Mucosa of descending colon (tissue), 3 donors: ENCODE measurements at regions not wholly inside any gene's neighbourhood (a gene's known extent, or its start where the extent isn't known, plus 50 kb on each side); places are given as distances from the start of the nearest gene placed in this dataset.

Source experiments
- ATAC-seq: fragments of 200-7000 bp; cut with Tn5 transposase; one replicate; pipeline ENCODE4 v1.9.1; 2020; ENCODE audit warnings: mild to moderate bottlenecking, moderate library complexity
- DNase-seq, 3 donors: peaks; one replicate each; pipeline ENCODE4 v3.0.0-alpha.2; 2020
- H3K36me3 ChIP-seq: fragments of 200-600 bp; one replicate; pipeline ENCODE4 v1.8.0; 2021; ENCODE audit warnings: low read depth, mild to moderate bottlenecking
- H3K4me1 ChIP-seq: fragments of 200-600 bp; one replicate; pipeline ENCODE4 v1.8.0; 2021; ENCODE audit warnings: low read depth, mild to moderate bottlenecking
- H3K4me3 ChIP-seq: fragments of 200-600 bp; one replicate; pipeline ENCODE4 v1.8.0; 2021; ENCODE audit warnings: mild to moderate bottlenecking
- H3K9me3 ChIP-seq: fragments of 200-600 bp; one replicate; pipeline ENCODE4 v1.8.0; 2021; ENCODE audit warnings: mild to moderate bottlenecking
- CTCF ChIP-seq: fragments of 200-600 bp; IDR thresholded peaks from one replicate; pipeline ENCODE4 v1.8.0; 2022; ENCODE audit warnings: antibody characterized with exemption, mild to moderate bottlenecking
- intact Hi-C, 2 donors: fragments of 100-400 bp; cut with DNase I in 1 of 2; cut with micrococcal nuclease in 1 of 2; formaldehyde crosslinking; loops; one replicate each; pipeline versions ENCODE4 v1.11.0 to v1.11.1; 2022; cut with DNase I, micrococcal nuclease
- donor health status: DM: no; HTN: no; CAD: no; lungs with moderate emphysema.
- donor health status: DM: no; HTN: no; CAD: no.
- donor health status: DM: no; HTN: yes; CAD: no.

GRCh38 chr15:35854316-35854715, 308.4 kb upstream of the DPH6 start:
- Histone ChIP-seq H3K36me3 (no peaks in the 10 kb centered on the region), H3K9me3 (no peaks in the 10 kb centered on the region), H3K4me3 (no peak overlapping the region), H3K4me1 (no peaks in the 10 kb centered on the region)
- intact Hi-C loops, result no loop called here
- no peak for DNase-seq
- no peak for TF ChIP-seq CTCF
- ATAC-seq, result no peak

GRCh38 chr15:35857567-35858226, 311.7 kb upstream of the DPH6 start:
- no peak overlapping the region for H3K4me3 ChIP-seq
- DNase-seq (no peak), ATAC-seq (no peak)
- no peaks in the 10 kb centered on the region for H3K36me3 ChIP-seq
- no peak for TF ChIP-seq CTCF
- H3K9me3 ChIP-seq, result no peaks in the 10 kb centered on the region
- intact Hi-C loops, result no loop called here
- H3K4me1 ChIP-seq, result no peaks in the 10 kb centered on the region

GRCh38 chr15:35858707-35859106, 312.7 kb upstream of the DPH6 start:
- no peaks in the 10 kb centered on the region for H3K36me3 ChIP-seq
- no peak overlapping the region for H3K4me3 ChIP-seq
- intact Hi-C loops, result no loop called here
- H3K4me1 ChIP-seq, result no peaks in the 10 kb centered on the region
- no peak for TF ChIP-seq CTCF
- no peaks in the 10 kb centered on the region for H3K9me3 ChIP-seq
- no peak for ATAC-seq
- DNase-seq, result no peak

GRCh38 chr15:35863655-35864054, 317.7 kb upstream of the DPH6 start:
- DNase-seq, result no peak
- TF ChIP-seq CTCF, result no peak
- no peaks in the 10 kb centered on the region for H3K36me3 ChIP-seq
- no peak for ATAC-seq
- no peaks in the 10 kb centered on the region for H3K4me1 ChIP-seq
- no peaks in the 10 kb centered on the region for H3K9me3 ChIP-seq
- H3K4me3 ChIP-seq, result no peak overlapping the region
- intact Hi-C loops, result no loop called here

GRCh38 chr15:35867356-35867755, 321.4 kb upstream of the DPH6 start:
- H3K9me3 ChIP-seq, result no peaks in the 10 kb centered on the region
- H3K4me3 ChIP-seq, result no peak overlapping the region
- no peak for ATAC-seq
- no peaks in the 10 kb centered on the region for H3K4me1 ChIP-seq
- no peaks in the 10 kb centered on the region for H3K36me3 ChIP-seq
- intact Hi-C loops, result no loop called here
- no peak for DNase-seq
- TF ChIP-seq CTCF, result no peak

- Histone ChIP-seq H3K4me3 (no peak overlapping the region), H3K36me3 (no peaks in the 10 kb centered on the region), H3K9me3 (no peaks in the 10 kb centered on the region), H3K4me1 (no peaks in the 10 kb centered on the region)
- intact Hi-C loops, result no loop called here
- no peak for TF ChIP-seq CTCF
- ATAC-seq (no peak), DNase-seq (no peak)
Observed at GRCh38 chr15:35871282-35871681, 325.3 kb upstream of the DPH6 start.
